ENCODE measurements at regions not wholly inside any gene's neighbourhood (a gene's known extent, or its start where the extent isn't known, plus 50 kb on each side); places are given as distances from the start of the nearest gene placed in this dataset.

- DNase-seq (ENCODE audit: low read depth in 3 of 3) = no peak
Measured at GRCh38 chr5:56622141-56622540, 193.2 kb upstream of the MAP3K1 start.

- DNase-seq (ENCODE audit: low read depth in 3 of 3) = no peak
Measured at GRCh38 chr5:56620903-56621677, 194.3 kb upstream of the MAP3K1 start.

GRCh38 chr5:56617998-56618397 lies 197.4 kb upstream of the MAP3K1 start:
- no peak for DNase-seq (ENCODE audit: low read depth in 3 of 3)

- DNase-seq (ENCODE audit: low read depth in 3 of 3) = no peak
Measured at GRCh38 chr5:56616454-56617160, 198.7 kb upstream of the MAP3K1 start.

GRCh38 chr5:56615361-56616153 lies 199.8 kb upstream of the MAP3K1 start:
- no peak for DNase-seq (ENCODE audit: low read depth in 3 of 3)

- no peak for DNase-seq (ENCODE audit: low read depth in 3 of 3)
Measured at GRCh38 chr5:56612759-56613158, 202.6 kb upstream of the MAP3K1 start.

GRCh38 chr5:56612353-56612752 lies 203.0 kb upstream of the MAP3K1 start:
- DNase-seq (ENCODE audit: low read depth in 3 of 3) = no peak

GRCh38 chr5:56610093-56610698 lies 205.2 kb upstream of the MAP3K1 start:
- peak in 2 of 3 experiments; percentile 19 to 23 for DNase-seq (ENCODE audit: low read depth in 3 of 3)

GRCh38 chr5:56608217-56608925 lies 207.0 kb upstream of the MAP3K1 start:
- no peak for DNase-seq (ENCODE audit: low read depth in 3 of 3)

GRCh38 chr5:56607551-56607950 lies 207.8 kb upstream of the MAP3K1 start:
- DNase-seq (ENCODE audit: low read depth in 3 of 3) = no peak

- DNase-seq (ENCODE audit: low read depth in 3 of 3) = no peak
Measured at GRCh38 chr5:56607074-56607473, 208.3 kb upstream of the MAP3K1 start.

GRCh38 chr5:56606192-56606591 lies 209.2 kb upstream of the MAP3K1 start:
- no peak for DNase-seq (ENCODE audit: low read depth in 3 of 3)

GRCh38 chr5:56605231-56605630 lies 210.1 kb upstream of the MAP3K1 start:
- no peak for DNase-seq (ENCODE audit: low read depth in 3 of 3)

GRCh38 chr5:56601641-56602071 lies 213.7 kb upstream of the MAP3K1 start:
- no peak for DNase-seq (ENCODE audit: low read depth in 3 of 3)

GRCh38 chr5:56598941-56599340 lies 216.4 kb upstream of the MAP3K1 start:
- DNase-seq (ENCODE audit: low read depth in 3 of 3) = no peak

GRCh38 chr5:56596155-56596554 lies 219.2 kb upstream of the MAP3K1 start:
- DNase-seq (ENCODE audit: low read depth in 3 of 3) = no peak

- no peak for DNase-seq (ENCODE audit: low read depth in 3 of 3)
Measured at GRCh38 chr5:56595566-56595965, 219.8 kb upstream of the MAP3K1 start.

- DNase-seq (ENCODE audit: low read depth in 3 of 3) = no peak
Measured at GRCh38 chr5:56594792-56595191, 220.6 kb upstream of the MAP3K1 start.

- DNase-seq (ENCODE audit: low read depth in 3 of 3) = no peak
Measured at GRCh38 chr5:56591081-56591480, 224.3 kb upstream of the MAP3K1 start.

- DNase-seq (ENCODE audit: low read depth in 3 of 3) = no peak
Measured at GRCh38 chr5:56589481-56589860, 225.9 kb upstream of the MAP3K1 start.
